ENCODE measurements at regions not wholly inside any gene's neighbourhood (a gene's known extent, or its start where the extent isn't known, plus 50 kb on each side); places are given as distances from the start of the nearest gene placed in this dataset.

GRCh38 chr10:61188101-61188500 is 244.1 kb upstream of the RHOBTB1 start:
- ChIA-PET CTCF (no interaction called here), POLR2A (no interaction called here)
- Mint-ChIP-seq H3K4me3 (no peak overlapping the region), H3K27ac (no peak overlapping the region), H3K36me3 (ENCODE audit: low read depth) (no peaks in the 10 kb centered on the region), H3K4me1 (no peaks in the 10 kb centered on the region), H3K9me3 (peaks cover 3% of the 10 kb centered on the region), H3K27me3 (no peaks in the 10 kb centered on the region)
- no peak for DNase-seq

DNA sequence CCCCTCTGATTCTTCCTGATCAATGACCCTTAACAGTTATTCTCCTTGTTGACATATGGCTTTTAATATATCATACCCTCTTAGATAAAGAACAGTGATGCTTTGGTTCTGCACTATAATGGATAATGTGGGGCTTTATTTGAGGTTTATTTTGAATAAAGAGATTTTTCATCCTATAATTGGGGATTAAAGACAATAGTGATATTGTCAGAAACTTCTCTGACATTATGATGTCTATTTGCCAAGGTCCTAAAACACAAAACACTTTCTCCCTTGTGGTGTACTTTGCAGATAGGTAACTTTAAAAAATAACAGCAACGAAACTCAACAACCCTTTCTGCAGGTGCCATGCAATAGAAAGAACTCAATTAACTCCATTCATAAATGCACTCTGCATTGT is 243.6 kb upstream of the RHOBTB1 start:
- CTCF ChIA-PET = no interaction called here
- Mint-ChIP-seq H3K27ac (no peak overlapping the region), H3K27me3 (no peaks in the 10 kb centered on the region), H3K4me3 (no peak overlapping the region), H3K9me3 (no peaks in the 10 kb centered on the region), H3K36me3 (ENCODE audit: low read depth) (no peaks in the 10 kb centered on the region), H3K4me1 (no peaks in the 10 kb centered on the region)
- no peak for DNase-seq
- POLR2A ChIA-PET = no interaction called here

DNA sequence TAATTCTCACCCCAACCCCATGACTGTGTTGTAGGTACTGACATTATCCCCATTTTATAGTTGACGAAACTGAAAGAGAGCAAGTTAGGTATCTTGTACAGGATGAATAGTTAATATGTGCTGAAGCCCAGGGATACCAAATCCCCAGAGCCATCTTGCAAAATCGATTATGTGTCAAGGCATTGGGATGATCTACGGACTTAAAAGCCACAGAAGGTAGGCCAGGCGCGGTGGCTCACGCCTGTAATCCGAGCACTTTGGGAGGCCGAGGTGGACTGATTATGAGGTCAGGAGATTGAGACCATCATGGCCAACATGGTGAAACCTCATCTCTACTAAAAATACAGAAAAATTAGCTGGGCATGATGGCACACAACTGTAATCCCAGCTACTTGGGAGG is 242.4 kb upstream of the RHOBTB1 start:
- Mint-ChIP-seq H3K27me3 (no peaks in the 10 kb centered on the region), H3K9me3 (no peaks in the 10 kb centered on the region), H3K4me1 (no peaks in the 10 kb centered on the region), H3K27ac (no peak overlapping the region), H3K4me3 (no peak overlapping the region), H3K36me3 (ENCODE audit: low read depth) (no peaks in the 10 kb centered on the region)
- no peak for DNase-seq
- POLR2A ChIA-PET = no interaction called here
- CTCF ChIA-PET = no interaction called here

GRCh38 chr10:61184429-61184828 is 240.4 kb upstream of the RHOBTB1 start:
- Mint-ChIP-seq H3K27me3 (peaks cover 2% of the 10 kb centered on the region), H3K9me3 (no peaks in the 10 kb centered on the region), H3K4me3 (no peak overlapping the region), H3K27ac (no peak overlapping the region), H3K36me3 (ENCODE audit: low read depth) (no peaks in the 10 kb centered on the region), H3K4me1 (no peaks in the 10 kb centered on the region)
- ChIA-PET CTCF (no interaction called here), POLR2A (no interaction called here)
- no peak for DNase-seq

- Mint-ChIP-seq H3K27me3 (peaks cover 2% of the 10 kb centered on the region), H3K4me1 (no peaks in the 10 kb centered on the region), H3K4me3 (no peak overlapping the region), H3K27ac (no peak overlapping the region), H3K9me3 (no peaks in the 10 kb centered on the region), H3K36me3 (ENCODE audit: low read depth) (no peaks in the 10 kb centered on the region)
- POLR2A ChIA-PET = no interaction called here
- CTCF ChIA-PET = no interaction called here
- DNase-seq = no peak
Observed at GRCh38 chr10:61183967-61184366, 240.0 kb upstream of the RHOBTB1 start.

- Mint-ChIP-seq H3K9me3 (no peaks in the 10 kb centered on the region), H3K27ac (no peak overlapping the region), H3K27me3 (peaks cover 5% of the 10 kb centered on the region), H3K36me3 (ENCODE audit: low read depth) (no peaks in the 10 kb centered on the region), H3K4me1 (no peaks in the 10 kb centered on the region), H3K4me3 (no peak overlapping the region)
- CTCF ChIA-PET = no interaction called here
- no peak for DNase-seq
- POLR2A ChIA-PET = no interaction called here
Observed at GRCh38 chr10:61181832-61182231, 237.8 kb upstream of the RHOBTB1 start.

DNA sequence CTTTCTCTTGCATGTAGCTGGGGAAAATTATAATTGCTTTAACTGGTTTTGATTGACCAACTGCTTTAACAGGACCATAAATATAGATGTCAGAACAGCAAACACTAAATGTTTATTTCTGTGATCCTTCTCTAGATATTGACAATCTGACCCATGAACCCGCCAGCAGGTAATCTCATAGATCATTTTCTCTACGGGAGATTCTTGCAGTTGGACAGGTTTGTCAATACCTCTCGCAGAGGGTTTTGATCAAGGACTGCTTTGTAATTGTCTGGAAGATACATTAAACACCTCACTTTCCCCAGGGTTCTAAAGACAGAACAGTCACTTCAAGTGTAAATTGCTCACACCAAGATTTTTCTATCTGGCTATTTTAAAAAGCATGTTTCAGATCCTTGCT is 235.8 kb upstream of the RHOBTB1 start:
- CTCF ChIA-PET = no interaction called here
- no peaks in the 10 kb centered on the region for H3K9me3 Mint-ChIP-seq
- POLR2A ChIA-PET = no interaction called here
- H3K27ac Mint-ChIP-seq = no peak overlapping the region
- no peak for DNase-seq
- H3K36me3 Mint-ChIP-seq (ENCODE audit: low read depth) = no peaks in the 10 kb centered on the region
- no peaks in the 10 kb centered on the region for H3K4me1 Mint-ChIP-seq
- H3K4me3 Mint-ChIP-seq = no peak overlapping the region
- peaks cover 5% of the 10 kb centered on the region for H3K27me3 Mint-ChIP-seq

DNA sequence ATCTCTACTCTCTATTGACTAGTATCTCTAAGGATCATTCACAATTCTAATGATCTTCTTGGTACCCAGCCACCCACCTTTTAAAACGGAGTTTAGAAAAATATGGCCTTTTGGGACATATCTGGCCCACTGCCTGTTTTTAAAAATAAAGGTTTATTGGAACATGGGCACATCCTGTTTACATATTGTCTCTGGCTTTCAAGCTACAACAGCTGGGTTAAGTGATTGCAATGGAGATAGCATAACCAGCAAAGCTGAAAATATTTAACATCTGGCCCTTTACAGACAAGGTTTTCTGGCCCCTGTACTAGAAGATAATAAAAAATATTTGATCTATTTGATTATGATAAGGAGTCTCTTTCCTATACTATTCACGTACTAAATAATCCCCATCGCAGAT is 232.4 kb upstream of the RHOBTB1 start:
- ChIA-PET CTCF (no interaction called here), POLR2A (no interaction called here)
- Mint-ChIP-seq H3K4me1 (no peaks in the 10 kb centered on the region), H3K27me3 (peaks cover 8% of the 10 kb centered on the region), H3K36me3 (ENCODE audit: low read depth) (no peaks in the 10 kb centered on the region), H3K27ac (no peak overlapping the region), H3K4me3 (no peak overlapping the region), H3K9me3 (no peaks in the 10 kb centered on the region)
- no peak for DNase-seq

- no peak for DNase-seq
- Mint-ChIP-seq H3K27ac (no peak overlapping the region), H3K27me3 (peaks cover 7% of the 10 kb centered on the region), H3K4me3 (no peak overlapping the region), H3K9me3 (no peaks in the 10 kb centered on the region), H3K4me1 (no peaks in the 10 kb centered on the region), H3K36me3 (ENCODE audit: low read depth) (no peaks in the 10 kb centered on the region)
- ChIA-PET POLR2A (no interaction called here), CTCF (interaction anchor here (0.6 kb wide), 2 partner anchors 81 to 242 kb away, joined by 3 read pairs; no protein-coding TSS in a partner anchor)
Observed at GRCh38 chr10:61175316-61175715, 231.3 kb upstream of the RHOBTB1 start.

DNA sequence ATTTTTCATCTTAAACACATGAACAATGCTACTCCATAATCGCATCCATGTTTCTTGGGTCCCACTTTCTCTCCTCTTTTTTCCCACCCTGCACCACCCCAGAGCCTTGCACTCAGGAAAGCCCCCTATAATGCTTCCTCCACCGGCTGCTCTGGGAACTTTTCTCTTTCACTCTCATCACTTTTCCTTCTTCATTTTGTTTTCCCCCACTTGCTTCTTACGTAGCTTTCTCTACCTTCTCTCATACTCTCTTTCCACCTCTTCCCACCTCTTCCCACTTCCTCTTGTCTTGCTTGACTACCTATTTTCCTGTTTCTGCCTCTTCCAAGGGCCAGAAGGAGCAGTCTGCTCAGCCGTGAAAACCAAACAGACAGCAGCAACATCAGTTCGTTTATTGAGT is 229.5 kb upstream of the RHOBTB1 start:
- no peak for DNase-seq
- H3K4me1 Mint-ChIP-seq = no peaks in the 10 kb centered on the region
- no peaks in the 10 kb centered on the region for H3K9me3 Mint-ChIP-seq
- CTCF ChIA-PET = no interaction called here
- no peak overlapping the region for H3K4me3 Mint-ChIP-seq
- no peaks in the 10 kb centered on the region for H3K36me3 Mint-ChIP-seq (ENCODE audit: low read depth)
- H3K27me3 Mint-ChIP-seq = peaks cover 6% of the 10 kb centered on the region
- POLR2A ChIA-PET = no interaction called here
- no peak overlapping the region for H3K27ac Mint-ChIP-seq

DNA sequence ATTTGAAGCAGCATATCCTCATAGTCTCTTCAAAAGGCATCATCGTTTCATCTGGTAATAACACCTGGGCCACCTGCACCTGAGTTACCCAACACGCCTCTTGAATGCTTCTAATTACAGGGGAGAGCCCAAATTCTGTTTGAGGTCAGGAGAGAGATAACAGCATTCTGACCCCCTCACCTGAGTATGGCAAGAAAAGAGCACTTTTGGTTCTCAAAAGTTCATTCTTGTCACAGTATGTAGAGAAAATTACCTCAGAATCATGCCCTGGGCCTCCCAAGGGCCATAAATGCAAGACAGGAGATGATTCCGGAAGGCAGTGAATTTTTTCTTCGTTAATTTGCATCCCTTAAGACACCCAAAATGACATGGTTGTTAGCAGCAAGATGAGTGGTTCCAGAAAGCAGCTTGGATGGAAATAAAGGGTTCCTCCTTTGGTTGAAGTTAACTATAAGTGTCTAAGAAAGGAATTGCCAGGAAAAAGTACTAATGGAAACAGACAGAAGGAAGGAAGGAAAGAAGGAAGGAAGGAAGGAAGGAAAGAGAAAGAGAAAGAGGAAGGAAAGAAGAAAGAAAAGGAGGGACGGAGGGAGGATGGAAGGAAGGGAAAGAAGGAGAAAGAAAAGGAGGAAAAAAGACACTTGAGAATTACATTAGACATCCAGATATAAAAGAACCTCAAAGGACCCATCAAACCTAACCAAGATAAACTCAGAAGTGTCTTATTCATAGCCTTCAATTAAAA is 228.4 kb upstream of the RHOBTB1 start:
- H3K4me1 Mint-ChIP-seq = no peaks in the 10 kb centered on the region
- H3K27me3 Mint-ChIP-seq = peaks cover 2% of the 10 kb centered on the region
- no peaks in the 10 kb centered on the region for H3K36me3 Mint-ChIP-seq (ENCODE audit: low read depth)
- ChIA-PET CTCF (no interaction called here), POLR2A (no interaction called here)
- no peak for DNase-seq
- no peak overlapping the region for H3K4me3 Mint-ChIP-seq
- no peak overlapping the region for H3K27ac Mint-ChIP-seq
- no peaks in the 10 kb centered on the region for H3K9me3 Mint-ChIP-seq

DNA sequence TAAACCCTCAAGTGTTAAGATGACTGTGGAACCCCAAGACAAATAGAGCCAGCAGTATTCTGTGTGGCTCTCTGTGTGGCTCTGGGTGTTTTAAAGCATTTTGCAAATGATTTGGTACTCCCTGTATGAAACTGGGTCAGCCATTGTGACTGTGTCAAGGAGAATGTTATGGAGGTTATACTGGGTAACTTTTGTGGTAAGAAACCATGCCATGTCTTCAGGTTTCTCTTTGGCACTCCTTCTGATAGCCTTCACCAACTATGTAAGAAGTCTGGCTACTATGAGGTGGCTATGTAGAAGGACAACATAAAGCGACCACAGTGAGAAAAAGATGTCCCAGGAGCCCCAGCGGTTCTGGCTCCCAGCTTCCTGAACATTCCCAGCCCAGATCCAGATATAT is 226.6 kb upstream of the RHOBTB1 start:
- no peak for DNase-seq
- Mint-ChIP-seq H3K4me3 (no peak overlapping the region), H3K4me1 (no peaks in the 10 kb centered on the region), H3K9me3 (no peaks in the 10 kb centered on the region), H3K27ac (no peak overlapping the region), H3K27me3 (peaks cover 2% of the 10 kb centered on the region), H3K36me3 (ENCODE audit: low read depth) (no peaks in the 10 kb centered on the region)
- POLR2A ChIA-PET = no interaction called here
- CTCF ChIA-PET = no interaction called here

DNA sequence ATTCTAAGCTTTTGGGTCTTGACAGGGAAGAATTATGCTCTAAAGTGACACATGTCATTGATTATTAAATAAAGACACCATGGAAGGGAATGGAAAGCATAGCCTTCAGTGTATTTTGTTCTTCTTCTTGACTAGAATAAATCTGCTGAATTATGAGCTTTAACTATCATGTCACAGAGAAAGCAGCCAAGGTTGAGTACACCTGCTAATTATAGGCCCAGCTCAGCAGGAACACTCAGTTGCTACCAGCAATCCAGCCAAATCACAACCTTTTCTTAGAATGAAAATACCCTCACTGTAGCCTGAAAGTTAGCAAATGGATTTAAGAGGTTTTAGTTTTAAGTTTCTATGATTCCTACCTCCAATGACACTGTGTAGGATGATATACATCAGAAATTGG is 225.3 kb upstream of the RHOBTB1 start:
- no peaks in the 10 kb centered on the region for H3K36me3 Mint-ChIP-seq (ENCODE audit: low read depth)
- H3K4me1 Mint-ChIP-seq = no peaks in the 10 kb centered on the region
- ChIA-PET POLR2A (no interaction called here), CTCF (no interaction called here)
- DNase-seq = no peak
- H3K27ac Mint-ChIP-seq = no peak overlapping the region
- no peak overlapping the region for H3K4me3 Mint-ChIP-seq
- H3K9me3 Mint-ChIP-seq = no peaks in the 10 kb centered on the region
- peaks cover 2% of the 10 kb centered on the region for H3K27me3 Mint-ChIP-seq

GRCh38 chr10:61166489-61166888 is 222.5 kb upstream of the RHOBTB1 start:
- CTCF ChIA-PET = no interaction called here
- H3K9me3 Mint-ChIP-seq = no peaks in the 10 kb centered on the region
- H3K27me3 Mint-ChIP-seq = no peaks in the 10 kb centered on the region

DNA sequence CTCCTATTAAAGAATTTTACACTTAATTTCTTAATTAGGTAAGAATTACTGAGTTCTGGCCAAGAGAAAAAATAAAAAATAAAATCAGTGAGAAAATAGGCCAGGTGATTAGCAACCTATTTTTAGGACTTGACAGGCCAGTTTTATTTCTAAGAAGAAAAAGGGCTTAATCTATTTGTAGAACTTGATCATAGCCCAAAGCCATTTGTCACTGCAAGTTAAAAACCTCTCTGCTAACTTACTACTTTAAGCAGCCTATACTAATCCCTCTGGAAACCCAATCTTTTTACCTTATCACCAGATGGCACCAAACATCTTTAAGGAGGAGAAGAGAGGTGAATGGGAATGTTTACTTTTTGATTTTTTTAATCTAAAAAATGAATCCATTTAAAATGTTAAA is 222.1 kb upstream of the RHOBTB1 start:
- no peaks in the 10 kb centered on the region for H3K9me3 Mint-ChIP-seq
- CTCF ChIA-PET = no interaction called here
- H3K36me3 Mint-ChIP-seq (ENCODE audit: low read depth) = no peaks in the 10 kb centered on the region
- no peaks in the 10 kb centered on the region for H3K4me1 Mint-ChIP-seq
- no peak overlapping the region for H3K27ac Mint-ChIP-seq
- no peak overlapping the region for H3K4me3 Mint-ChIP-seq
- DNase-seq = no peak
- H3K27me3 Mint-ChIP-seq = no peaks in the 10 kb centered on the region
- POLR2A ChIA-PET = no interaction called here

More at GRCh38 chr10:61166489-61166888, 222.5 kb upstream of the RHOBTB1 start:
- POLR2A ChIA-PET = no interaction called here
- Mint-ChIP-seq H3K27ac (no peak overlapping the region), H3K4me3 (no peak overlapping the region), H3K4me1 (no peaks in the 10 kb centered on the region), H3K36me3 (ENCODE audit: low read depth) (no peaks in the 10 kb centered on the region)
- DNase-seq = no peak
